OCI-LY7 (cell line): ENCODE measurements at regions not wholly inside any gene's neighbourhood (a gene's known extent, or its start where the extent isn't known, plus 50 kb on each side); places are given as distances from the start of the nearest gene placed in this dataset.

Experiments
- CTCF ChIP-seq: fragments of 200-600 bp; sonication (generic); conservative IDR thresholded peaks from 2 replicates; pipeline ENCODE4 v1.5.1; 2014; ENCODE audit warnings: mild to moderate bottlenecking, antibody characterized with exemption, low read length, moderate library complexity, mixed read lengths
- EZH2phosphoT487 ChIP-seq: fragments of 200-600 bp; sonication (generic); IDR thresholded peaks from 2 replicates; pipeline ENCODE4 v1.6.1; 2018; ENCODE audit warnings: low read depth, borderline replicate concordance, mild to moderate bottlenecking, mixed run types, antibody characterized with exemption, low read length, moderate library complexity, mixed read lengths

- no peak for TF ChIP-seq CTCF
- TF ChIP-seq EZH2phosphoT487 = no peak
Measured at GRCh38 chr6:117130125-117130524, 135.2 kb upstream of the VGLL2 start.
